ENCODE measurements at regions not wholly inside any gene's neighbourhood (a gene's known extent, or its start where the extent isn't known, plus 50 kb on each side); places are given as distances from the start of the nearest gene placed in this dataset.
"Not testable (repeated sequence)": the region's sequence is repeated elsewhere in the genome, so short reads cannot be mapped to it uniquely, and the experiment has no call there.

DNA sequence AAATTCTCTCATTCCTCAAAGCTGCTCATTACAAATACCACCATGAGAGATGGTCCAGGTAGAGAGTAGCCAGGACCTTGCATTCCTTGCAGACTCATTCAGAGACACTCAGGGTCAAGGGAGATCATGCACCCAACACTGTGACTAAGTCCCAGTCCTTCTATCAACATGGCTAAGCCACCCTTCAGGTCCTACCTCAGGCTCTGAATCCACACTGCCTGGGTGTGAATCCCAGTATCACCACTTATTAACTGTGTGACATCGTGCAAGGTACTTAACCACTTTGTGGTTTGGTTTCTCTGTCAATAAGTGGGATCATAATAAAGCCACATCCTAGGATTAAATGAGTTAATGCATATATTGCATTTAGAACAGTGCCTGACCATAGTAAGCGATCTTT is 124.1 kb upstream of the NEIL3 start:
- no peak for DNase-seq (ENCODE audit: low read depth)

DNA sequence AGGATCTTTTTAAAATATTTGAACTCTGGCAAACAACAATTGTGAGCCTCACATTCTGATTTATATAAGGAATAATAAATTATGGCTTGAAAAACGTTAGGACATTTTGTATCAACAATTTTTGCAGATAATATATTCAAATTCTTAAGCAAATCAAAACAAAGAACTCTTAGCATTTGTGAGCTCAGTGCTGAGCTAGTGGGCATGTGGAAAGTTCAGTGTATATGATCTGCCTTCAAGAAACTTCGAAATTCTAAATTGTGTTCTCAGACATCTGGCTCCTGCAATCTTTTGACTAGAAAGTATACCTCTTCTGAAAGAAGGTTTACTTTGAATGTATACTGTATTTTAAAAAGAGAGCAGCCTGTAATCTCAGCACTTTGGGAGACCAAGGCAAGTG is 122.3 kb upstream of the NEIL3 start:
- DNase-seq (ENCODE audit: low read depth): no peak

DNA sequence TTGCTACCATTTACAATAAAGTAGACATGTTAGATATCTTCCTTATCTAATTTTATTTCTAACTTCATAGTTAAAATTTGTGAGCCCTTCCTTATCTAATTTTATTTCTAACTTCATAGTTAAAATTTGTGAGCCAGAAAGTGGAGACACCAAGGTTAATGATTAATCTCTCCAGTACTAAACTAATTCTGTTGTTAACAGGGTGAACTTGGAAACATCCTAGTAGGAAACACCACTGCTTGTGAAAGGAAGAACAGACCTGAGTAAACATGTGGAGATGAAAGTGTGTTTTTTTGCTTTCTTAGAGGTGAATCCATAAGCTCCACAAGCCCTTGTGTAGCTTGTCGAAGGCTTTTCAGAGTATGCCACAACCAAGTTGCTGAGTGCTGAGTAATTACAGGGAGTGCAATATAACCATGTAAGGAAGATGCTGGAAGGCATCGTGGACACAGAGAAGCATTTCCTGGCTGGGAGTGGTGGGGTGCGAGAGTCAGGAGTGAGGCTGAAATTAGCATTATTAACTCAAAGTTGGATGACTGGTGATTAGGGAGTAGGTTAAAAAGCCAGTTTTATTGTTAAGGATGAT is 118.6 kb upstream of the NEIL3 start:
- no peak for DNase-seq (ENCODE audit: low read depth)

DNA sequence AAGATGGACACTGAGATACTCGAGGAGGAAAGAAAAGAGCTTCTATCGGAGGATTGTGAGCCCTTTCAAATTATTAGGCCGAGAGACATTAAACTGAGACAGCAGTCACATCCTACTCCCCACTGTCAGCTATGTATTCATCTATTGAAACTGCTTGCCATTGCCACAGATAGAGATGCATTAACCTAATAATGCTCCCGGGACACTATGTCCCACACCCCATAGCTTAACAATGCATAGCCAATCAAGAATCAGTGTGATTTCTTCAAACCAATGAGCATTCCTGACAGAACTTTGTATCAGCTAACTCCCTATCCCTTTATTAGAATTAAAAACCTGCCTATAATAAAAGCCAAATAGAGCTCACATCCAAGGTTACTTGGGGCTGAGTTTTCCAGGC is 118.1 kb upstream of the NEIL3 start:
- no peak for DNase-seq (ENCODE audit: low read depth)

DNA sequence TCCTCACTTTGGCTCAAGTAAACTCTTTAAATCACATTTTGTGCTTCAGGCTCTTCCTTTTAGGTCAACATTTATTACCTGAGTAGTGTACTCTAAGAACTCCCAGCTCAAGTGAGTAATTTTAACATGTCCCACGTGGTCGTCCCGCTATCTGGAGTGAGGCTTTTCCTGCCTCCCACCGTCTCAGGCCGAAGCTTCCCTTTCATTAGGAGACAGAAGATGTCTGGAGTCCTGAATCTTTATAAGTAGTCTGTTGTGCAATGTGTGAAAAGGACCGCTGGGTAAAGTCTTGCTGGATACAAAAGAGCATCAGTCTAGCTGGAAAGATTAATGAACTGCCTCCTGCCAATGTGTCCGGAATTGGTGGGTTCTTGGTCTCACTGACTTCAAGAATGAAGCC is 117.7 kb upstream of the NEIL3 start:
- DNase-seq (ENCODE audit: low read depth): no peak

DNA sequence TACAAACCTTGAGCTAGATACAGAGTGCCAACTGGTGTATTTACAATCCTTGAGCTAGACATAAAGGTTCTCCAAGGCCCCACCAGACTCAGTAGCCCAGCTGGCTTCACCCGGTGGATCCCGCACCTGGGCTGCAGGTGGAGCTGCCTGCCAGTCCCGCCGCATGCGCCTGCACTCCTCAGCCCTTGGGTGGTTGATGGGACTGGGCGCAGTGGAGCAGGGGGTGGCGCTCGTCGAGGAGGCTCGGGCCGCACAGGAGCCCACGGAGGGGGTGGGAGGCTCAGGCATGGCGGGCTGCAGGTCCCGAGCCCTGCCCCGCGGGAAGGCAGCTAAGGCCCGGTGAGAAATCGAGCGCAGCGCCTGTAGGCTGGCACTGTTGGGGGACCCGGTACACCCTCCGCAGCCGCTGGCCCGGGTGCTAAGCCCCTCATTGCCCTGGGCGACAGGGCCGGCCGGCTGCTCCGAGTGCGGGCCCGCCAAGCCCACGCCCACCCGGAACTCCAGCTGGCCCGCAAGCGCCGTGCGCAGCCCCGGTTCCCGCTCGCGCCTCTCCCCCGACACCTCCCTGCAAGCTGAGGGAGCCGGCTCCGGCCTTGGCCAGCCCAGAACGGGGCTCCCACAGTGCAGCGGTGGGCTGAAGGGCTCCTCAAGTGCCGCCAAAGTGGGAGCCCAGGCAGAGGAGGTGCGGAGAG is 116.5 kb upstream of the NEIL3 start:
- DNase-seq (ENCODE audit: low read depth): not testable (repeated sequence)

DNA sequence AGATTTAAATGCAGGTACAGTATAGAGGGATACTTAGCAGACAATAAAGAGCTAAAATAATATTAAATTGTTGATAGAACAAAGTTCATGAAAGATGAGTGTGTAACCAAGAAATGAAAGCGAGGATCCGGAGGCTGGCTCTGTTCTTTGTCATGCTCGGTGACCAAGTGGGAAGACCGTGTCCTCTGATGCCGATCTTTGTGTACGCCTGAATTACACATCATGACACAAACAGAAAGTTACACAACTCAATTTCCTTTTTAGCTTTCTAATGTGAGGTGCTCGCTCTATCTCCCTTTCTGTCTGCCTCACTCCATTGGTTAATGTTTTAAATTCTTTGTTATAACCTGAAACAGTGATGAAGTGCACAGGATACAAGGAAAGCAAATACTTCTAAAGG is 114.8 kb upstream of the NEIL3 start:
- DNase-seq (ENCODE audit: low read depth): no peak

DNA sequence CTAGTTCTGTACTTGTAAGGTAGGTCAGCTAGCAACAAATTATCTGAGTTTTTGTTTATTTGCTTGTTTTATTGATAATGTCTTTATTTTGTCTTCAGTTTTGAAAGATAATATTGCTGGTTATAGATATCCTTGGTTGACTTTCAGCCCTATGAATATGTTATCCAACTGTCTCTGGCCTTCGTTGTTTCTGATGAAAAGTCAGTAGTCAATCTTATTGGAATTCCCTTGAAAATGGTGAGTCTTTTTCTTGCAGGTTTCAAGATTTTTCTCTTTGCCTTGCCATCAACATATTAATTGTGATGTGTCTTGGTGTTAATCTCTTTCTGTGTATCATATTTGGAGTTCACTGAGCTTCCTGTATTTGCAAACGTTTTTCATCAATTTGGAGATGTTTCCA is 113.1 kb upstream of the NEIL3 start:
- DNase-seq (ENCODE audit: low read depth): no peak

DNA sequence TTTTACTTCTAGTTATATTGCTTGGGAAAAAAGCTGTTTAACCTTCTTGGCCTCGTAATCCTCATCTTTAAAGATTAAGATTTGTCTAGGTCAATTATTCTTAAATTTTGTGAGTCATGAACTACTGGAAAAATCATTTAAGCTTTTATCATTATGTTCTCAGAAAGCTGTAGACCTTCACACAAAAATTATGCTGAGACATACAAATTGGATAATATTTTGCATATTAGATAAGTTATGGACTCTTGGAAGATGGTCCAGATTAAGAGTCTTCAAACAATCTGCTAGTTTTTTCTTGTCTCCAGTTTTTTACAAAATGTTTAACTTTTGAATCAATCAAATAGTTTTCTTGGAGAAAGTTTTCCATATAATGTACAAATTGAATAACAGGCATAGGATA is 108.1 kb upstream of the NEIL3 start:
- DNase-seq (ENCODE audit: low read depth): no peak

DNA sequence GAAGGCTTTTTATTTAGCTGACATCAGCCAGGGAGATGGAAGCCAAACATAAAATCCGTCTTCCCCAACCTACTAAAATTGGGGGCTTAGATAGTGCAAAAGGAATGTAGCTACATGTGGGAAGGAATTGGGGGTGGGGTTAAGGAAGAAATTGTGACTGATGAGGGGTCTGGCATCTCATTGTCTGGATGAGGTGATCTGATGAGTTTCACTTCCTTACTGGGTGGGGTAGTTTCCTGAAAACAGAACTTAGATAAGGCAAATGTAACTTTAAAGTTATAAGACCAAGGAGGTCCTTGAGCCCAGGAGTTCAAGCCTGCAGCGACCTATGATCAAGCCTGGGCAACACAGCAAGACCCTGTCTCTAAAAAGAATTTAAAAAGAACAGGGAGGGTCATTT is 105.5 kb upstream of the NEIL3 start:
- DNase-seq (ENCODE audit: low read depth): no peak

DNA sequence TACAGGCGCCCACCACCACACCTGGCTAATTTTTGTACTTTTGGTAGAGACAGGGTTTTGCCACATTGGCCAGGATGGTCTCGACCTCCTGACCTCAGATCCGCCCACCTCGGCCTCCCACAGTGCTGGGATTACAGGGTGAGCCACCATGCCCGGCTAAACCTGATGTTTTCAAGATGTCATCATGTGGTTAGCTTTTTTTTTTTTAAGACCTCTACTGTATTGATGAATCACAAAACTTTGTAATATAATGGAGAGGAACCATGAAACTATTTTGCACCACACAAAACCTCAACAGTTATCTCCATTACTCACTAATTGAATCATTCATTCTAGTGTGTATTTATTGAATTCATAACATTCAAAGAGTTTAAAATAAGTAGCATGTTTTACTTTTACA is 94.7 kb upstream of the NEIL3 start:
- no peak for DNase-seq (ENCODE audit: low read depth)

DNA sequence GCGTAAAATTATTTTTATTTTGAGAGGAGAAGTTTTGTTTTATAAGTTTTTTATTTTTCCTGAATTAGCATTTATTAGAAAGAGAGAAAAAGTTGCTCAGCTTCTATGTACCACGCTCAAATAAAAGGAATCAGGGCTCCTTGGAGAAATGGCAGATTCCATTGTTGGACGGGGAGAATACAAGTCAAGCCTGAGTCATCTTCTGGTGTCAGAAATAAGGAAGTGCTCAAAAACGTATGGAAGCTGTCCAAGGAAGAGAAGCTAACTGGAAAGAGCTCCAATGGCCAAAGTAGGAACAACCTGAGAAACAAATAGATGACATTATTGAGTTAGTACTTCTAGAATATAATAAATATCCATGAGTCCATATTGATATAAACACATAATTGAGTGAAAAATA is 89.3 kb upstream of the NEIL3 start:
- no peak for DNase-seq (ENCODE audit: low read depth)

DNA sequence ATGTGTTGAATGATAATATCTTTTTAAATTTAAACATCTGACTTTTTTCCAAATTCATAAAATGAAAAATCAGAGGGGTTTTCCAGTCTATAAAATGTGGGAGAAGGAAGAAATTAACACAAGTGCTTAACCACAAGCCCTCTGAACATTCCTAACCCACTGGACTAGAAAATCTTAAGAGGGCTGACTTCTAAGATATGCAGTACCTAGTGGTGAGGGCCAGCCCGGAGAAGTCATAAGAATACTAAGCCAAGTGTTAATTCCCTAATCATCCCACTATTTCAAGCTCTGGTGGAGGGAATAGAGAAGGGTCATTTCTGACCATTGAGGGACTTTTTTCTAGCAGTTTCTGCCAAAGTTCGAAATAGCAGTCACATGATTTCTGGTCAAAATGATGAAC is 86.9 kb upstream of the NEIL3 start:
- DNase-seq (ENCODE audit: low read depth): no peak

DNA sequence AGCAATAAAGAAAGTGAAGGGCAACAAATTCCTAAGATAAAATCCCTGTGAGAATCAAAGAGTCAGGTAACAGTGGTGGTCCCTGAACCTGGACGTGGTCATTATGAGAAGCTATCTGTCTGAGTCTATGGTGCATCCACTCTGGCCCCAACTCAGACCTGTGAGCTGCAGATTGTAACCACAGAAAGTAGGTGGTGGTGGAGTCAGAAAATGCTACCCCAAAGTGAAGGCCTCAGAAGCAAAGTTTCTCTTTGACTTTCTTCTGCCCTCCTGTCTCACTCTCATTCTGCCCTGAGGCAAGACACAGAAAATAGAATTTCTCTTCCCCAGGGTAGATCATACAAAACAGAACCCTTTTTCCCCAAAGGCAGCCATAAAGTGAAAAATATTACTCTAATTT is 84.1 kb upstream of the NEIL3 start:
- no peak for DNase-seq (ENCODE audit: low read depth)

DNA sequence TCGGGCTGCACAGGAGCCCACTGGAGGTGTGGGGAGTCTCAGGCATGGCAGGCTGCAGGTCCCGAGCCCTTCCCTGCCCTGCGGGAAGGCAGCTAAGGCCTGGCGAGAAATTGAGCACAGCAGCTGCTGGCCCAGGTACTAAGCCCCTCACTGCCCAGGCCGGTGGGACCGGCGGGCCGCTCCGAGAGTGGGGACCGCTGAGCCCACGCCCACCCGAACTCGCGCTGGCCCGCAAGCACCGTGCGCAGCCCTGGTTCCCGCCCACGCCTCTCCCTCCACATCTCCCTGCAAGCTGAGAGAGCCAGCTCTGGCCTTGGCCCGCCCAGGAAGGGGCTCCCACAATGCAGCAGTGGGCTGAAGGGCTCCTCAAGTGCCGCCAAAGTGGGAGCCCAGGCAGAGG is 82.0 kb upstream of the NEIL3 start:
- no peak for DNase-seq (ENCODE audit: low read depth)

DNA sequence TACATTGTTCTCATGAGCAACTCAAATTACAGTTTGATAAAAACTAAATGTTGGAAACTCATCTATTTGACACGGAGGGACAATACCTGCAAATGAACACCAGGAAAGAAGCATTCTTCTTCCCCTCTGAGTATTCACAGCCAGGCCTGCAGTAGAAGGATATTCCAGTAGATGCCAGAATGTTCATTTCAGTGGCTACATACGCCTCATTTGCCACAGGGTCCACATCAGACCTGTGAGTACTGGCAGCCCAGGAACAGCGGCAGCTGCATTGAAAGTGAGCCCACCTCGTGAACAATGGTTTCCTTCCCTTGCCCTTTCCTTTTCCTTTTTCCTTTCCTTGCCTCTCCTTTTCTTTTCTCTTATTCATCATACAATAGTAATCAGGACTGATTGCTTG is 81.1 kb upstream of the NEIL3 start:
- DNase-seq (ENCODE audit: low read depth): no peak

DNA sequence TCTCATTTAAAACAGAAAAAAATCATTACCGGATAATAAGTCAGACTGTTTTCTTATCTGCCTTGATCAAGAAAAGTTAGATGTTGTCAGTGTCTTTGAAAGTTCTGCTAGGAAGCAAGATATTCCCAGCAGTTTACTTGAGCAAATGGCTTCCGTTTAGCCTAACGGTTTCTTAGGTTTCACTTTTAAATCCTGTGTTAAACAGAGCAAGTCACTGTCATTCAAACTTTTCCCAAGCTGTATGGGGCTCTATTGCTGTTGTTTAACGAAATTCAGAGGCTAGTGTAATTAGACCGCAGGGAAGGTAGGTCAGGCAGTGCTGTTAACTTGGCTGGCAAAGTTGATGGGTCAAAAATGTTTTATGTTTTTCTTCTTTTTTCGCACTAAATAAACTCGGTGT is 80.3 kb upstream of the NEIL3 start:
- DNase-seq (ENCODE audit: low read depth): no peak

DNA sequence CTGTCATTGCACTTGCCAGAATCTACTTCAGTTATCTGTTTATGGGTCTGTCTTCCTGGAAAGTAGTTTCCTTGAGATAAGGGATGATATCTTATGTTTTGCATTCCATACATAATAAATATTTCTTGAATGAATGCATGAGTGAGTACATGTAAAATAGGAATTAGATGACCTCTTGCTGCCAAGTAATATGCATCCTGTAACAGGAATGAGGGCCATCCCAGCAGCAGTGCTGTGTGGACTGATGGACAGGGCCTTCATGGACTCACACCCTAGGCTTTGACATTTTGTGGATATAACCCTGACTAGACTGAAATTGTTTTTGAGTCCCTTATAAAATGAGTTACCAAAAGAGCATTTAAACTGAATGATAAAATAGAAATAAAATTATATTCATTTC is 77.2 kb upstream of the NEIL3 start:
- DNase-seq (ENCODE audit: low read depth): no peak

DNA sequence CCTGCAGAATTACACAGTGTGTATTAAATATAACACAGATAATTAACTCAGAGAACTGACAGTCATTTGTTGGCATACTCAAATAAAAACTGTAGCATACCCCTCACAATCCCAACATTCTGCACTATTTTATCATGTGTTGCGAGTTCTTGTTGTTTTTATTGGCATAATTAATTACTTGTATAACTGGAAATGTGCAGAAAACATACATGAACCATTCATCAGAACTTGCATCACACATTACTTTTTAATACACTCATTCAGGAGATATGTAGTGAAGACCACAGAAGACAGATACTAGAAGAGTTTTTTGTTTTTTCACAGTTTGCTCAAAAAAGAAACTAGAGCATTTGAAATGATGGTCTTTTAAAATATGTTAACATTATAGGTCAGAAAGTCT is 74.6 kb upstream of the NEIL3 start:
- no peak for DNase-seq (ENCODE audit: low read depth)

DNA sequence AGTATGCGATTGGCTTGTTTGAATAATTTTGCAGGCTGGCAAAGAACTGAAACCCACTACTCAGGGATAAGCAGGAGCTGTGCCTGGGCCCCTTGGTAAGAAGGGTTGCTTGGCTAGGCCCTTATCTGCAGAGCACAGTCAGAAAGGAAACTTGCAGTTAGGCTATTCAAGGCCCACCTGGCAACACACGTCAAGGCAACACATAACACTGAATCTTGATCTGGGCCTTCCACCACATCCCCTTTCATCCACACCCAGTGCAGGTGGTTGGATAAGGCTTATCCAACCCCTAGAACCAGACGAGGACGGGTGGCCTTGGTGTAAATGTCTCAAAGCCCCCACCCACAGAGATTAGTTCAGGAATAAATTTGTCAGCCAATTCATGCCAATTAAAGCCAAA is 72.8 kb upstream of the NEIL3 start:
- no peak for DNase-seq (ENCODE audit: low read depth)

DNA sequence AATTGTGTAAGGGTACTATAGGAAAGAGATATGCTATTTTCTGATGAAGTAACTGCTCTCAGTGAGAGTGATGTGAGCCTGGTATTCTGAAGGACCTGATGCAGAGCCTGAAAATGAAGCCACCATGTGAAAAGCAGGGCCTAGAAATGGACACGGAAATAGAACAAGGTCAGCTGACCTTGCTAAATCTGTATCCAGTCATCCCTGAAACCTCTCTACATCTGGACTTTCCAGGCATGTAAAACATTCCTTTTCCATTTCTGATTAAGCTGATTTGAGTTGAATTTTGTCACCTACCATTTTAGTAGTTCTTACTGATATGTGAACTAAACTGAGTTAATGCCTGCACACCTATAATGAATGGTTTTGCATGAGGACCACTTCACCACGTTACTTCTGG is 72.4 kb upstream of the NEIL3 start:
- DNase-seq (ENCODE audit: low read depth): no peak

DNA sequence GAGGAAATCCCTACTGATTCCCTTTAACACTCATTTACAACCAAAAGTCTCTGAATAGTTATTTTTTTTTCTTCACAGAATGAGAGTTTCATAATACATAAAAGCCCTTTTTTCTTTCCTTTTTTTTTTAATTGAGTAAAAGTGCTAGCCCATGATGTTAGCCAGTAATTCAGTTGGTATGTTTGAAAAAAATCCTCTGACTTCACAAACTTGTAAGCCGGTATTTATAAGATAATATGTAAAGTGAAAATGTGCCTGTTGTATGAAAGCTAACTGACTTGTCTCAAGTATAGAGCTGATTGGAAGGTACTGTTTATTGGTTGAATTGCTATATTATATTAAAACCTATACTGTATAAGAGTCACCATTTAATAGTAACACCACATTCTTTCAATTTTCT is 70.2 kb upstream of the NEIL3 start:
- DNase-seq (ENCODE audit: low read depth): no peak

DNA sequence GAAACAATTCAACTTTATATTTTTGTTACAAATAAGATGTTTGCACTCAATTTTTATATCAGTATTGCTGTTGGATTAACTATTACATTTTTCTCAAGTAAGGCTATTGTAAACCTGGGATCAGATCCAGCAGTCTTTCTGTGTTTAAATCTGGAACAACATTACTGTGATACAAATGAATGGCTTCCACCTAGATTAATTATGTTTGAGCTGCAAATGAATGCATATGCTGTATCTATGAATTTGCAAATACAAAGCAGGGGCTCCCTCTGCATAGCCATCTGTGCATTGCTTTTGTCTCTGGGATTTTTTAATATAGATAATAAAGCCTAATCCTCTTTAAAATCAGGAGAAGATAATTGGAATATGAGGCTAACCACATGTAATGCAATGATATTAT is 69.8 kb upstream of the NEIL3 start:
- no peak for DNase-seq (ENCODE audit: low read depth)

DNA sequence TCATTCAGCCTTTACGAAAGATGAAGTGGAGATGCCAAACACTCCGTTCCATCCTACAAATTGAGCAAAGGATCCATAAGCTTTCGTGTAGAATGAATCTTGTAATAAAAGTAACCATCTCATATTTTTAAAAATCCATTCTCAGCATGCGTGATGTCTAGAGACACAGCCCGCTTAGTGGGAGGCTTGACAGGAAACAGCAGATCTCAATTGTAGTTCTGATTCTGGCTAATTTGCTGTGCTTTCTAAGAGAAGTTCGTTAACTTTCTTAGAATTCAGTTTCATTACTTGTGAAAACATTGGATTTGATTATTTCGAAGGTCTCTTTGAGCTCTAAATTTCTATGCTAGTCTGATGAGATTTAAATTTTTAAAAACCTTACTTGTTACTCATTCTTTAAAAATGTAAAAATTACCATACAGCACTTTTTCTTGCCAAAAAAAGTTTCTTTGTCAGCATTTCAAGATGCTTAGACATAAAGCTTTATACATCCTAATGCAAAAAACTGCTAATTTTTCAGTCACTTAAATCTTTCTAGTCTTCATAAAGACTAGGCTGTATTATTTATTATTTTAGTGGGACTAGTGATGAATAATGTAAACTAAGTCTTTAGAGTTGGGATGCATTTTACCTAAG is 66.9 kb upstream of the NEIL3 start:
- DNase-seq (ENCODE audit: low read depth): no peak

All from stimulated activated CD8-positive, alpha-beta memory T cell treated with anti-CD3 and anti-CD28 coated beads, Interleukin-12 subunit alpha, Interleukin-12 subunit beta, amount 100 ng/mL, for 1 hour (primary cell).